SW 1271 (cell line): ENCODE measurements at regions not wholly inside any gene's neighbourhood (a gene's known extent, or its start where the extent isn't known, plus 50 kb on each side); places are given as distances from the start of the nearest gene placed in this dataset.
A peak's percentile ranks its signal among the peaks of the same experiment; 100 is the strongest.

Experiments used
- DNase-seq, 2 experiments: peaks; one replicate each; lab custom pipeline; 2025; lab: John Stamatoyannopoulos, UW

DNA sequence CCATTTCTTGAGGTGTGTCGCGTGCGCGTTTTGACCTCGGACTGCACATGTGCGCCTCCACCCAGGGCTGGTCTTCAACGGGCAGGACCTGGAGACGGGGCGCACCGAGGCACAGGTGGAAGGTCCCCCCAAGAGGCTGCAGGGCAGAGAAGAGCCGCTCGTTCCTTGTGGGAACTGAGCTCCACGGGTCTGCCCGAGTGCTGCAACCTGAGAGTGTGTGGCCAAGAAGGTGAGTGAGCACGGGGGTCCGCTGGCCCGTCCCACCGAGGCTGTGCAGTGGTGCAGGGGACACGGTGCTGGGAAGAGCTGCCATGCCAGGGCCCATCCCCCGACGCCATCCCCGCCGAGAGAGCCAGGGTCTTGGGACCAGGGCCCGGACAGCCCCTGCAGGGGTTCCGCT, 268.3 kb downstream of the GALR1 start:
- no peak for DNase-seq

DNA sequence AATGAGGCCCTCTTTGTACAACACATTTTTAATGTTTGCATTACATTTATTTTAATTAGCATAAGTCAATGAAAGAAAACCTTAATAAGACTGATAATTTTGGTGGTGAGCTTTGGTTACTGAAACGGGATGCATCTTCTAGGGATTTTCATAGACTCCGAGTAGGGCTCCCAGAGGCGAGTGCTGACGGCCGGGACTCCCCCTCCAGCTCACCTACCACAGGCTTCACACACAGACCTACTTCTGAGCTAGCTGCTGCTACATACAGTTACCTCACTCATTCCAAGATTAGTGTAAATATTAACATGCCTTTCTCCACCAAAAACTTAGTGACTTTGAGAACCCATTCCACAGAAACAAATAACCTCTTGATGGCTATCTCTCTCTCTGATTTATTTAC, 271.1 kb downstream of the GALR1 start:
- DNase-seq, result no peak

DNA sequence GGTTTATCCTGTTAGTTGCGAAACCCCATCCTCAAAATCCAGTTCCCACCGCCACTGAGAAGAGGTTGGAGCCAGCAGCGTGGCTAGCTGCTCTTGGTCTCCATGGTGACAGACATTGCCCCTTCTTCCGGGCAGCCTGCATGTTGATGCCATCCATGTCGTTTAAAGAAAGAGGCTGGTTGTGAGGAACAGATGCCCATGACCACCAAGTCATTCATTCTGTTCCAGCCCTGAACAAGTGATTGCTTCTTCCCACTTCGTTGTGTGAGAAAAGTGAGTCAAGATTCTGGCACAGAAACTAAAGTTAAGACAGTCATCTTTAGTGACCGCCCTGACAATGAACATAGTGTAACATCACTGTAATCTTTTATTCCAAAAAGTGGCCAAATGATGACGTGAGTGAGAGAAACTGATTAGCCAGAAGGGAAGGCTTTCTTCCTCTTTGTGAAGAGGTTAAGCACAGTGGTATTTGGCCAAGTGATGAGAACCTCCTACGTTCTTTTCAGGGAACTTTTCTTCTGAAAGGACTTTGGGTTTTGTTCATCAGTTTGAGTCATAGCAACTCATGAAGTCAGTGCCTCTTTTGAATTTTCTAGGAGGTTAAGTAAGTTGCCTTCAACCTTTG, 272.5 kb downstream of the GALR1 start:
- no peak for DNase-seq

DNA sequence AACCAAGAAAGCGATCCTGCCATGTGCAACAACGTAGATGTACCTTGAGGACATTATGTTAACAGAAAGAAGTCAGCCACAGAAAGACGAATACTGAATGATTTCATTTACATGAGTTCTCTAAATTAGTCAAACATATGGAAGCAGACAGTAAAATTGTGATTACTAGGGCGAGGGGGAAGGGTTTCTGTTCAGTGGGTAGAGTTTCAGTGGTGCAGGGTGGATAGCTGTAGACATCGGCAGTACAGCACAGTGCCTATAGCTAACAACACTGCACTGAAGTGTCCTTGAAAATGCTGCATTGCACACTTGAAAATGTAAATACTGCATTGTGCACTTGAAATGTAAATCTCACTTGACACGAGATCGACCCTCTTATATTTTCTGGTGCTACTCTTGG, 275.3 kb downstream of the GALR1 start:
- no peak for DNase-seq

DNA sequence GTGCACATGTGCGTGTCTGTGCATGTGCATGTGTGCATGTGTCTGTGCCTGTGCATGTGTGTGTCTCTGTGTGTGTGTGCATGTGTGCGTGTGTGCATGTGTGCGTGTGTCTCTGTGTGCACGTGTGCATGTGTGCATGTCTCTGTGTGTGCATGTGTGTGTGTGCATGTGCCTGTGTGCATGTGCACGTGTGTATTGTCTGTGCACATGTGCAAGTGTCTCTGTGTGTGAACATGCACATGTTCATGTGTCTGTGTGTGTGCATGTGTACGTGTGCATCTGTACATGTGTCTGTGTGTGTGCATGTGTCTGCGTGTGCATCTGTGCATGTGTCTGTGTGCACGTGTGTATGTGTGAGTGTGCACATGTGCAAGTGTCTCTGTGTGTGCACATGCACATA, 277.3 kb downstream of the GALR1 start:
- no peak for DNase-seq

DNA sequence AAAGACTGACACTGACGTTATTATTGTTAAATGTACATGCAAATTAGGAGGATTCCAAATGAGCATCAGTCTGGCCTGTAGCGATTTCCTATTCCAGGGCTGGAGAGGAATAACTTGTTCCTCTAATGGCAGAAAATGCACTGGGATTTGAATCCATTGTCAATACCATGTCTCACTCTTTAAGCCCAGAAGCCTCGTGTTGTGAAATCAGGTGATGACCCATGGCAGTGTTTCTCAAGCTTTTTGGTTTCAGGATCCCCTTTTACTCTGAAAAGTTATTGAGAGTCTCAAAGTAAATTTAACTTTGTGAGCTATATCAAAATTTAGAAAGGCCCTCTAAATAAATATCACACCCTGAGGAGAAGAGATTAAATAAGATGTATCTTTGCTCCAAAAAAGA, 279.2 kb downstream of the GALR1 start:
- no peak for DNase-seq

DNA sequence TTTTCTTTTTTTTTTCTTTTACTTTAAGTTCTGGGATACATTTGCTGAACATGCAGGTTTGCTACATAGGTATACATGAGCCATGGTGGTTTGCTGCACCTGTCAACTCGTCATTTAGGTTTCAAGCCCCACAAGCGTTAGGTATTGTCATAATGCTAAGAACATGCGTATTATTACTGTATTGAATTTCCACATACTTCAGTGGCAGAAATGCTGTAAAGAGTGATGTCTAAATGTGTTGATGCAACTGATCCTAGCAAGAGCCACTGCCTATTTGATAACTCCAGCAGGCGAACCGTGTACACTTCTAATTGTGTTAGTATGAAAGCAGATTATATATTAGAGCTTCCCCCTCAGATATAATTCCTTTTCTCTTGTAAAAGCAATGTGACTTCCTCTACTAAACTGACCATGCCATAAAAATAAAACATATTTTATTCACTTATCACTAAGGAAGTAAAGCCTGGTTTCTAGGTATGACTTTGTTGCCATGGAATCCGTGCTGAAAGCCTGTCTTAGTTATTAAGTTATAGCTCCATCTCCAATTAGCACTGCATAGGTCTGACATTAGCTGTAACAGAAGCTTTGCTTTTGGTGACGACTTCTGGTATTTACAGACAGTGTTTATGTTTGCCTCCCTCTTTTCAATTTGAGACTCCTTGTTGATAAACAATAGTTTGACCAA, 280.0 kb downstream of the GALR1 start:
- DNase-seq, result no peak

DNA sequence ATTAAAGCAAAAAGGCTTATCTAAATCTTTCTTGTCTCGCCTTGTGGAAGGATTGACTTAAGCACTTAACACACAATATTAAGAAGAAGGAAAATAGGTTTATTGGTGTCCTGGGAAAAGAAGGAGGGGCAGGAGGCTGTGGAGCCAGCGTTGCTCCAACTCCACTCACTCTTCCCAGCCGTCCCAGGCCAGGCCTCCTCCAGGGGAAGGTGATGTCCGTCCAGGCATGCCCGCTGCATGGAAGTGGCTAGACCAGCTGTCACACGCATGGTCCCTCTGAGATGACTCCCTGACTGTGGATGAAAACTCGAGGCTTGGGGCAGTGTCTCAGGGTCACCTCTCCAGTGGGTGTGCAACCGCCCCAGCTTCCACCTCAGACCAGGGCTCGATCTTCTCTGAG, 281.1 kb downstream of the GALR1 start:
- DNase-seq, result no peak

DNA sequence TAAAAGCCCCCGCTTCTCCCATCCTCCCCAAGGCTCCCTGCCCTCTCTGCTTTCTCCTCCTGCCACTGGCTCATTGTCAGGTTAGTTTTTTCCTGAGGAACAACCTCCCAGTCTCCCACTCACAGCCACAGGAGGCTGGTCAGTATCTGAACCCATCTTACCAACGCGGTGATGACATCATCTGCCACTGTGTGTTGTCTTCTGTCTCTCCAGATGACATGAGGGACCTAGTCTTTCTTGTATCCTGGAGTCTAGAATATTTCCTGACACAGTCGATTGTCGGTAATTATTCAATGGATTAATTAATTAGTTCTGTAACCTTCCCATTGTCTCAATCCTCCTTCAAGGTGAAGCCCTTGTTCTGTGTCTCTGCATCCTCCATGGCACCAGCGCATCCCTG, 290.2 kb downstream of the GALR1 start:
- DNase-seq, result no peak

DNA sequence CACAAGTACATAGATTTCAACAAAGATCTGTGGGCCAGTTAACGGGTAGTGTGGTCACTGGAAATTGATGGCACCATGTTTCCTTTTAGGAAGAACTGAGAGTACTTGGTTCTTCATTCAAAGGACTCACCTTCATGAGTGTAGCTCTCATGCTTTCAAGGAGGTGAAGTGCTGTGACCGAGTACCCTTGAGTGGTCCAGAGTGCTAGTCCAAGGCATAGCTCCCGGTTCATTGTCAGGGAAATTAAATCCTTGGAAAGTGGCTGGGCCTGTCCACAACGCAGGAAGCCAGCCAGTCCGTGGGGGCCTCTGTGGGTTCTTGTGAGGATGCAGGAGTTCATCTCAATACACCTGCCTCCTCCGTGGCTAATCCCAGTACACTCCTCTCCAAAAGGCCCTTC, 295.1 kb downstream of the GALR1 start:
- DNase-seq, result no peak

DNA sequence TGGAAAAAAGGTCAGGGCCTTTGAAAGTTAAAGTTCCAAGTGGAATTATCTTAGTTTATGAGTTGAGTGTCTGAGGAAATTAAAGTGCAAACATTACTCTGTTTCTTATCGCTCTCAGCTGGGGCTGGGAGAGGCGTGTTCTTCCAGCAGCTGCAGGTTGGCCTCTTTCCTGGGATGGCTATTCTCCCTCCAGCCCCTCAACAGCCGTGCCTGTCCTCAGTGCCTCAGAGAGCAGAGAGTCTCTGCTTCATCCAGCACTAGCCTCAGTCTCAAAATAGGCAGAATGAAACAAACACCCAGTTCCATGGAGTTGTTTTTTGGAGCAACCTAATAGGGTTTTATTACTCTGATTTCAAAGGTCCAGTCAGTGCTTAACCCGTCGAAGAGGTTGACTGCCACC, 298.1 kb downstream of the GALR1 start:
- DNase-seq, result no peak

DNA sequence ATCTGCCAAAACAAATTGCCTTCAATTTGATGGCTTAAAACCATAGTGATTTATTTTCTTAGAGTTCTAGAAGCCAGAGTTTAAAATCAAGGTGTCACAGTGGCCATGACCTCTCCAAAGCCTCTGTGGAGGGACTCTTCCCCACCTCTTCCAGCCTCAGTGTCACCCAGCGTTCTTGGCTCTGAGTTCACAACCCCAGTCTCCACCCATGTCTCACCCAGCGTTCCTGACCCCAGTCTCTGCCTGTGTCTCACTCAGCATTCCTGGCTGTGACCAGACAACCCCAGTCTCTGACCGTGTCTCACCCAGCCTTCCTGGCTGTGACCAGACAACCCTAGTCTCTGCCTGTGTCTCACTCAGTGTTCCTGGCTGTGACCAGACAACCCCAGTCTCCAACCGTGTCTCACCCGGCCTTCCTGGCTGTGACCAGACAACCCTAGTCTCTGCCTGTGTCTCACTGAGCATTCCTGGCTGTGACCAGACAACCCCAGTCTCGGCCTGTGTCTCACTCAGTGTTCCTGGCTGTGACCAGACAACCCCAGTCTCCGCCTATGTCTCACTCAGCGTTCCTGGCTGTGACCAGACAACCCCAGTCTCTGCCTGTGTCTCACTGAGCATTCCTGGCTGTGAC, 299.3 kb downstream of the GALR1 start:
- no peak for DNase-seq

DNA sequence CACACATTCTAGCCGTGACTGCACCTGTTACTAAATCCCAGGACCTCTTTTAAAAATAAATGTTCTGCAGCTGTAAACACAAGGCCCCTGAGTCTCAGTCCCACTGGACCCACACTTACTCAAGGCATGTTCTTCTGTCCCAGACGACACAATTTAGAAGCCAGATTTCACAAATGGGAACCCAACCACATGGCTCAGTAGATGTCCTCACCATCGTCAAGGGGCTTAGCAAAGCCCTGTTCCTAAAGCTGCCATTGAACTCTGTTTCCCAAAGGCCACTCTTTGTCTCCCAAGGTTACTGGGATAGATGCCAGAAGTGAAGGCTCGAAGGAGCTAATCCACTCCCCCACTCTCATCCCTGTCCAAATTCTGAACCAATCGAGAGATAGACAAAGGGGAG, 301.0 kb downstream of the GALR1 start:
- DNase-seq, result no peak

DNA sequence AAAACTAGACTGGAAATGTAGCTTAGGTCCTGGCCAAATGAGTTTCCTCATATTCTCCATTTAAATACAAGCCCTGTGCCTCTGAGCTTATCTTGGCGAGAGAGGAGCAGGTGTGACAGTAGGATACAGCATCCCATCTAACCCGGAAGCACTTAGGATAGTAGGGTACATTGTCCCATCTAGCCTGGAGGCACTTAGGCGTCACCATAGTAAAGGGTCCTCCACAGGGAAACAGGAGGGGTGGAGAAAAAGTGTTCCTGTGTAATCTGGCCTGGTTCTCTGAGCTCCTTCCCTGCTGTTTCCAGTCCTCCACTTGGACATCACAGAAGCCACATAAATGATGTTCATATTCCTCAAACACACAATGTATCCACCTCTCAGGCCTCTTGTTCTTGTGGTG, 301.4 kb downstream of the GALR1 start:
- no peak for DNase-seq

DNA sequence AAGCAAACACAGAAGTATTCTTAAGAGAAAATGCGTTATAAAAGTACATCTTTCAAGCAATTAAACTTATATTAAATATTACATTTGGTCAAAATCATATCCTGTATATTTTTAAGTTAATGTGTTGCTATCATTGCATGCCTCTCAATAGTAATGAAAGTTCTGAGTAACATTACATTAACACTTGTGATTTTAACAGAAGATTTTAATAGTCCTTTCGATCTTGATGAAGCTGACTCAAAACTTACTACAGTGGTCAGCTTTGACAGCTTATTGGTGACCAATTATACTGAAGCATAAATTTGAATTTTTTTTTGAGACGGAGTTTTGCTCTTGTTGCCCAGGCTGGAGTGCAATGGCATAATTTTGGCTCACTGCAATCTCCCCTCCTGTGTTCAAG, 303.3 kb downstream of the GALR1 start:
- DNase-seq, result no peak

DNA sequence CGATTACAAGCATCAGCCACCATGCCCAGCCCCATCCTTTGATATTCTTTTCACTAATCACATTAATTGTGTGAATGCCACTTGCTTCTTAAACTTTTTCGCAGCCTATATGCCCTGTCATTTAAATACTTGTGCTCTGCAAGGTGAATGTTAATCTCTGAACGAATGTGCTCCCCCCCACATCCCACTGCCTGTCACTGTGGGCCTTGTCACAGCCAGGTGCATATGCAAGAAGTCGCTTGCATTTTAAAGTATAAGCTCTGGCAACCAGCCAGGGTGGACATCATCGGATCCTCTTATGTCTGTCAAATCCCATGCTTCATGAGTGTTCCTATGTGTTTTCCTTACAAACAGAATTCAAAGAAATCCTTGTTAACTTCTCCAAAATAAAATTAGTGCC, 304.4 kb downstream of the GALR1 start:
- DNase-seq, result no peak

DNA sequence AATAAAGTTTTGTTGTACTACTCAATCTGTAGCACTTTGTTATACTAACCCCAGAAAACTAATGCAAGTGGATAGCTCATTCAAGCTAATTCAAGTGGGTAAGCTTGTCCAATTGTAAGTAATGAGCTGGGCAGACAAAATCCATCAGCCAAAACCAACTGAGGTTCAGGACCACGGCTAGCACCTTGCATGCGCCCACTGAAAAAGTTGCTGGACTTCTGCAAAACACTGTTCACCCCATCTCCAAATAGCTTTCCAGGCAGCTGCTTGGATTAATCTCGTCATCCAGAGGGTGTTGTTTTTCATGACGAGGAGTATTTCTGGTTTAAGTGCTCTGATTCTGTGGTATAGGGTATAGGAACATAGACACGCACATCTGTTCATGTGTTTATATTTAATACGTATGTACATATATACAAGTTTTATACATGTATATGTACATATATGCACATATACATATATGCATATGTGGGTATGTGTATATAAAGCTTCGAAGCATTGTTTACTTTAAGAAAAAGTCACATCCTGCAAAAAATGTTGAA, 307.5 kb downstream of the GALR1 start:
- DNase-seq, result no peak

DNA sequence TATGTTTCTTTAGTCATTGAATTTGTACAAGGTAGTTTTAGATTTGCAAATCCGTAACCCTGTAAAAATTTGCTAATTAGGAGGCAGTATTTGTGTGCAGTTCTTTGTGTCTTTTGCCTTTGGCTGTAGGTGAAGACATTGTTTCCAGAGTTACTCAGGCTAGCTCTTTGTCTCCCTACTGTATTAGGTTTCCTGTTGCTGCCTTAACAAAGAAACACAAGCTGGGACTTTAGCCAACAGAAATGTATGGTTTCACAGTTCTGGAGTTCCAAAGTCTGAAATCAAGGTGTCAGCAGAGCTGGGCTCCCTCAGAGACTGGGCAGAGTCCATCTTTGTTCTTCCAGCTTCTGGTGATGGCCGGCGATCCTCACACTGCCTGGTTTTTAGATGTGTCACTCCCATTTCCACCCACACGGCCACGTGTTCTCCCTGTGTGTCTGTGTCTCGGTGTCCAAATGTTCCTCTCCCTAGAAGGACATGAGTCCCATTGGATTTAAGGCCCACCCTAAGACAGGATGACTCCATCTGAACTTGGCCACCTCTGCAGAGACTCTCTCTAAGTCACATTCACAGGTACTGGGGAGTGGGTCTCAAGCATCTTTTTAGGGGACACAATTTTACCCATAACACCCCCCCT, 309.7 kb downstream of the GALR1 start:
- DNase-seq, result no peak

DNA sequence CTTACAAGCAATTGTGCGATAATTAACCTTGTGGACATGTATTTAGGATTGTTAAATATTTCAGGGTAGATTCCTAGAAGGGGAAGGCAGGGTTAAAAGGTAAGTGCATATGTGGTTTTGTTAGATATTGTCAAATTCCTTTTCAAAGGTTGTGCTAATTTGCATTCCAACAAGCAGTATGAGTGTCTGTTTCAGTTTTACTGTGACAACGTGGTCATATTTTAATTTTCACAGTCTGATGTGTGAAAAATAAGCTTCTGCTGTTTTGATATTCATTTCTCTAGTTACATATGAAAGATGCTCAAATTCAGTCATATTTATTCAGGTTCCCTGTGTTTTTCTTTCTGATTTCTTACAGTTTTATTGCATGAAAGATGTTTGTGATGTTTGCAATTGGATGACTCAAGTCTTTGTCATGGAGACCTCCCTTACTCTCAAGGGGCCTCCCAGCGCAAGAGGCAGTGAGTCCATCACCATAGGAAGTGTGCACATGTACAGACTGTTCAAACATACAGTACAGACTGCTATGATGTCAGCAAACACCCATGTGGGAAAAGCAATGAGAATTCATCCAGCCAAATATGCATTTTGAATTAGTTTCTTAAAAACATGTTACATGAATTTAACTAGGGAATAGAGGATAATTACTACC, 310.8 kb downstream of the GALR1 start:
- peak in 1 of 2 experiments; percentile 1 for DNase-seq

DNA sequence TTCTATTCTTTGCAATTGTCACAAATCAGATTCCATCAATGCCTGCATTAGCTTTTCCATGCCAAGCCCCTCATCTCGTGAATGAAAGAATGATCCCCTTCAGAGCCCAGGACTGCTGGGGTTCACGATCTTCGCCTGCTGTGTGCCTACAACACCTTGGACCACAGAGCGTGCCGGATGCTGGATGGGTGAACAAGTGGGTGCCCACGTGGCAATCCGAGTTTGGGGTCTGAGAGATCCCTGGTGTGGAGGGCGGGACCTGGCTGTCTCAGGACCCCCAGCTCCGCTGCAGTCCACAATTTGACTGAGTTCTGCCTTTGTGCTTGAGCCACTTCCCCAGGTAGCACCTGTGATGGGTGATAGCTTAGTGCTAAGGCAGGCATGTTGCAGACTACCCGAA, 317.0 kb downstream of the GALR1 start:
- no peak for DNase-seq

DNA sequence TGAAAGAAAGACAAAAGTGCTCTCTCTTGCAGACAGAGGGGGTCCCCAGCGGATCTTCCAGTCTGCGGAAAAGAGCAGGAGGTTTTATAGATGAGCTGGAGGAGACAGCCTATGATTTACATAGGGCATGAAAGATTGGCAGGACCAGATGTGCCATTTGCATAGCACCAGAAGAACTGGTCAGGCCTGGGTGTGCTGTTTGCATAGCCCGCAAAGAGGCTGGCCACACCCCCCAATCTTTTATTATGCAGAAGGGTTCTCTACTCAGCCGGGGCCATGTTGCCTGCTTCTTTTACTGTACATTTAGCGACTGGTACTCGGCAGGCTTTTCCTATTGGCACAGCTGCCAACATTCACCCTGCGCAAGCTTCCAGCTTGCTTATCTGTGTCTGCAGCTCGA, 317.6 kb downstream of the GALR1 start:
- no peak for DNase-seq

DNA sequence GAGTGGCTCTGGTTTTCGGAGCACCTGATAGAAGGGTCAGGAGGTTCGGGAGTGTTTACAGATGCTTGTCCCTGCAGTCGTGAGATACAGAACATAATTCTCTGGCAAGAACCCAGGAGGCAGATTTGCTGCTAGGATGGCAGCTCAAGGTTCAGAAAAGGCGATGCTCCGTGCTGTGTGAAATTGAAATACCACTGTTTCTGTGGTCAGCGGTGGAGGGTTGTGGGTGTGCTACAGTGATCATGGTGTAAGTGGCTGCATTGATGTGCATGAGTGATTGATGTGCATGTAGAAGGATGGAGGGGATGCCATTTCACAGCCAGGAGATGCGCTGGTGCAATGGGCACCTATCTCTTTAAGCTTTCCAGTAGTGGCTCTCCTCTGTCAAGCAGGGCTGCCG, 322.1 kb downstream of the GALR1 start:
- no peak for DNase-seq
